Stomach (tissue), 4 donors: ENCODE measurements at regions not wholly inside any gene's neighbourhood (a gene's known extent, or its start where the extent isn't known, plus 50 kb on each side); places are given as distances from the start of the nearest gene placed in this dataset.

ENCODE experiments used
- CTCF ChIP-seq, 7 experiments: fragments of 450-650 bp in 4 of 7; fragments of 200-600 bp in 3 of 7; sonication (generic) in 3 of 7; IDR thresholded peaks; one replicate each; pipeline ENCODE4 v1.5.1; 2016 to 2019; ENCODE audit warnings: antibody characterized with exemption in 7 of 7, control low read depth in 2 of 7, mild to moderate bottlenecking in 1 of 7
- EP300 ChIP-seq: sonication (generic); formaldehyde crosslinking; IDR thresholded peaks from one replicate; pipeline ENCODE4 v1.6.1; 2017; ENCODE audit warnings: antibody characterized with exemption
- POLR2A ChIP-seq, 4 donors: fragments of 450-650 bp; IDR thresholded peaks; one replicate each; pipeline ENCODE4 v1.6.1; 2016; ENCODE audit warnings: antibody characterized with exemption in 4 of 4, control low read depth in 2 of 4, mild to moderate bottlenecking in 1 of 4, moderate library complexity in 1 of 4
- POLR2AphosphoS5 ChIP-seq, 3 donors: sonication (generic); formaldehyde crosslinking; IDR thresholded peaks; one replicate each; pipeline ENCODE4 v1.6.1; 2016; ENCODE audit warnings: antibody characterized with exemption in 3 of 3

- TF ChIP-seq POLR2A (IDR thresholded peaks at IDR 0.05) (no peak), CTCF (IDR thresholded peaks at IDR 0.05) (no peak), POLR2AphosphoS5 (IDR thresholded peaks at IDR 0.05) (no peak), EP300 (no peak)
Observed at GRCh38 chr4:179748837-179749236, 2306.6 kb upstream of the AGA start.
